Fibroblast of skin of right quadriceps (primary cell): ENCODE measurements at regions not wholly inside any gene's neighbourhood (a gene's known extent, or its start where the extent isn't known, plus 50 kb on each side); places are given as distances from the start of the nearest gene placed in this dataset.
A peak's percentile ranks its signal among the peaks of the same experiment; 100 is the strongest.
"Not testable (repeated sequence)": the region's sequence is repeated elsewhere in the genome, so short reads cannot be mapped to it uniquely, and the experiment has no call there.

Source experiments
- DNase-seq: peaks from one replicate; pipeline ENCODE4 v3.0.0-alpha.2; 2013

- peak; percentile 49 for DNase-seq
Observed at GRCh38 chr12:25328072-25328712, 77.5 kb upstream of the KRAS start.

GRCh38 chr12:25327321-25327720 is 76.6 kb upstream of the KRAS start:
- DNase-seq: no peak

GRCh38 chr12:25326326-25326725 is 75.6 kb upstream of the KRAS start:
- DNase-seq: no peak

GRCh38 chr12:25324861-25325260 is 74.1 kb upstream of the KRAS start:
- no peak for DNase-seq

- no peak for DNase-seq
Observed at GRCh38 chr12:25323581-25323982, 72.9 kb upstream of the KRAS start.

- DNase-seq: peak; percentile 46
Observed at GRCh38 chr12:25322918-25323531, 72.3 kb upstream of the KRAS start.

GRCh38 chr12:25322351-25322750 is 71.6 kb upstream of the KRAS start:
- DNase-seq: no peak

- no peak for DNase-seq
Observed at GRCh38 chr12:25321772-25322171, 71.0 kb upstream of the KRAS start.

- DNase-seq: peak; percentile 87
Observed at GRCh38 chr12:25320123-25321006, 69.6 kb upstream of the KRAS start.

- DNase-seq: no peak
Observed at GRCh38 chr12:25319233-25319984, 68.7 kb upstream of the KRAS start.

GRCh38 chr12:25317553-25317952 is 66.8 kb upstream of the KRAS start:
- DNase-seq: no peak

GRCh38 chr12:25315388-25315787 is 64.7 kb upstream of the KRAS start:
- no peak for DNase-seq

- peak; percentile 31 for DNase-seq
Observed at GRCh38 chr12:25313266-25313990, 62.7 kb upstream of the KRAS start.

GRCh38 chr12:25311506-25311905 is 60.8 kb upstream of the KRAS start:
- DNase-seq: peak; percentile 20

- DNase-seq: not testable (repeated sequence)
Observed at GRCh38 chr12:25310071-25310470, 59.3 kb upstream of the KRAS start.

GRCh38 chr12:25308756-25309155 is 58.0 kb upstream of the KRAS start:
- DNase-seq: peak; percentile 85

- DNase-seq: peak; percentile 88
Observed at GRCh38 chr12:25307818-25308217, 57.1 kb upstream of the KRAS start.

GRCh38 chr12:25301798-25302197 is 51.1 kb upstream of the KRAS start:
- DNase-seq: peak; percentile 22
